GM12878 (cell line): ENCODE measurements at regions not wholly inside any gene's neighbourhood (a gene's known extent, or its start where the extent isn't known, plus 50 kb on each side); places are given as distances from the start of the nearest gene placed in this dataset.

Experiments
- ATAC-seq: fragments of 200-7000 bp; cut with Tn5 transposase; 3 replicates; pipeline ENCODE4 v1.9.1; 2020; ENCODE audit warnings: mild to moderate bottlenecking, moderate library complexity
- BruUV-seq: library from RNA; stranded (reverse); fragments of 400-500 nt; replicated peaks from 2 replicates; lab custom pipeline; 2021; lab: Mats Ljungman, UMichigan
- CTCF ChIA-PET: fragments of 300-600 bp; sonication (Branson Sonifier 250); formaldehyde crosslinking; extraction: SDS; loops from one replicate; lab custom pipeline; 2021; ENCODE audit warnings: inconsistent platforms; lab: Yijun Ruan, JAX
- POLR2A ChIA-PET: fragments of 350-600 bp; formaldehyde crosslinking; extraction: SDS; loops from one replicate; lab custom pipeline; 2021; ENCODE audit warnings: inconsistent platforms; lab: Charles Lee
- RAD21 ChIA-PET: fragments of 300-600 bp; sonication (Branson Sonifier 250); formaldehyde crosslinking; loops from one replicate; lab custom pipeline; 2023; ENCODE audit warnings: antibody characterized with exemption; ENCODE audit not compliant: unreplicated experiment; lab: Charles Lee
- SMC1A ChIA-PET: fragments of 300-600 bp; sonication (Branson Sonifier 250); formaldehyde crosslinking; loops from one replicate; lab custom pipeline; 2023; ENCODE audit not compliant: unreplicated experiment, uncharacterized antibody; lab: Charles Lee
- DNase-seq: peaks from one replicate; pipeline ENCODE4 v3.0.0-alpha.2; 2011; ENCODE audit warnings: low read depth, low spot score
- FAIRE-seq: peaks from 3 replicates; lab custom pipeline; 2011; peaks lifted over from hg19 to GRCh38; lab: Jason Lieb, UNC
- H2AFZ ChIP-seq: 2 replicates; pipeline ENCODE4 v1.6.0; 2011; ENCODE audit warnings: low read depth, low read length, control low read depth; ENCODE audit not compliant: control insufficient read depth
- H3K27ac ChIP-seq: 2 replicates; pipeline ENCODE4 v1.5.1; 2011; ENCODE audit warnings: control low read depth; ENCODE audit not compliant: control insufficient read depth, insufficient read depth
- H3K27me3 ChIP-seq, 2 experiments: replicated peaks in 1 of 2; 2 replicates each; pipeline versions ENCODE4 v1.6.0 to v1.6.1; 2011; ENCODE audit warnings: low read length in 1 of 2; ENCODE audit not compliant: control insufficient read depth in 2 of 2, insufficient read depth in 2 of 2
- H3K36me3 ChIP-seq, 2 experiments: 2 replicates each; pipeline ENCODE4 v1.5.1; 2011; ENCODE audit warnings: low read length in 1 of 2; ENCODE audit not compliant: control insufficient read depth in 2 of 2, insufficient read depth in 2 of 2
- H3K4me1 ChIP-seq: 2 replicates; pipeline ENCODE4 v1.6.1; 2011; ENCODE audit warnings: mild to moderate bottlenecking, low read length, moderate library complexity, mixed read lengths; ENCODE audit not compliant: control insufficient read depth, insufficient read depth
- H3K4me2 ChIP-seq: 2 replicates; pipeline ENCODE4 v1.6.0; 2011; ENCODE audit warnings: control low read depth; ENCODE audit not compliant: control insufficient read depth, insufficient read depth
- H3K4me3 ChIP-seq: fragments of 200-600 bp; sonication (generic); 2 replicates; pipeline ENCODE4 v1.5.1; 2016
- H3K79me2 ChIP-seq: 2 replicates; pipeline ENCODE4 v1.6.0; 2011; ENCODE audit warnings: low read length; ENCODE audit not compliant: control insufficient read depth, insufficient read depth
- H3K9ac ChIP-seq: 2 replicates; pipeline ENCODE4 v1.8.0; 2011; ENCODE audit warnings: low read length, control low read depth, mixed read lengths; ENCODE audit not compliant: control insufficient read depth, insufficient read depth
- H3K9me3 ChIP-seq: replicated peaks from 3 replicates; pipeline ENCODE4 v1.5.1; 2011; ENCODE audit warnings: mild to moderate bottlenecking, low read length; ENCODE audit not compliant: control insufficient read depth, insufficient read depth
- H4K20me1 ChIP-seq: 2 replicates; pipeline ENCODE4 v1.6.0; 2011; ENCODE audit not compliant: control insufficient read depth, insufficient read depth
- E2F8 ChIP-seq: fragments of 450-650 bp; IDR thresholded peaks from 2 replicates; pipeline ENCODE4 v1.6.1; 2018; ENCODE audit warnings: mild to moderate bottlenecking, low read depth, moderate library complexity; ENCODE audit not compliant: partially characterized antibody
- FOS ChIP-seq: IDR thresholded peaks from 3 replicates; pipeline ENCODE4 v1.6.1; 2011; ENCODE audit warnings: borderline replicate concordance; ENCODE audit not compliant: insufficient read length; ENCODE audit errors: extremely low read depth
- IRF5 ChIP-seq: fragments of 450-650 bp; IDR thresholded peaks from 2 replicates; pipeline ENCODE4 v1.6.1; 2017; ENCODE audit warnings: borderline replicate concordance
- KAT2A ChIP-seq: conservative IDR thresholded peaks from 2 replicates; pipeline ENCODE4 v1.6.1; 2011; ENCODE audit warnings: low read depth, low read length; ENCODE audit not compliant: control insufficient read depth
- MAX ChIP-seq: IDR thresholded peaks from 2 replicates; pipeline ENCODE4 v1.6.1; 2012; ENCODE audit warnings: low read depth, low read length, improper control_type of control experiment
- NR2C2 ChIP-seq: IDR thresholded peaks from 2 replicates; pipeline ENCODE4 v1.6.1; 2011; ENCODE audit warnings: borderline replicate concordance, low read depth; ENCODE audit not compliant: control insufficient read depth, insufficient read length
- RBBP5 ChIP-seq: fragments of 200-600 bp; sonication (generic); conservative IDR thresholded peaks from 2 replicates; pipeline ENCODE4 v1.6.1; 2016
- RUNX3 ChIP-seq: IDR thresholded peaks from 2 replicates; pipeline ENCODE4 v1.6.1; 2012; ENCODE audit warnings: low read length, inconsistent platforms
- SKIL ChIP-seq: fragments of 450-650 bp; IDR thresholded peaks from 2 replicates; pipeline ENCODE4 v1.6.1; 2017; ENCODE audit warnings: mild to moderate bottlenecking, low read depth, inconsistent platforms; ENCODE audit not compliant: poor library complexity, severe bottlenecking
- YY1 ChIP-seq: IDR thresholded peaks from 2 replicates; pipeline ENCODE4 v1.6.1; 2011; ENCODE audit warnings: low read depth, mild to moderate bottlenecking, low read length
- WGBS: methylation state at CpG from one replicate; pipeline ENCODE4 v1.1.6; 2016; ENCODE audit warnings: low lambda C conversion rate; ENCODE audit not compliant: insufficient replicate concordance, insufficient coverage; ENCODE audit errors: missing lambda C conversion rate; 5-methylcytosine and 5-hydroxymethylcytosine counted together
- in situ Hi-C: fragments of 300-500 bp; cut with MboI; formaldehyde crosslinking; loops from 9 replicates; pipeline ENCODE4 v1.14.3; 2018; ENCODE audit warnings: mixed read lengths
- intact Hi-C: fragments of 100-400 bp; cut with micrococcal nuclease; formaldehyde crosslinking; loops from one replicate; pipeline ENCODE4 v1.14.2; 2022; ENCODE audit not compliant: unreplicated experiment
- TF ChIP-seq, protein P1 (sequence below): fragments of 450-650 bp; IDR thresholded peaks from 2 replicates; pipeline ENCODE4 v1.6.1; 2018; ENCODE audit warnings: borderline replicate concordance, mild to moderate bottlenecking; ENCODE audit not compliant: partially characterized antibody
- TF ChIP-seq, protein P2 (sequence below): fragments of 450-650 bp; IDR thresholded peaks from 2 replicates; pipeline ENCODE4 v1.6.1; 2017; ENCODE audit warnings: mild to moderate bottlenecking

DNA sequence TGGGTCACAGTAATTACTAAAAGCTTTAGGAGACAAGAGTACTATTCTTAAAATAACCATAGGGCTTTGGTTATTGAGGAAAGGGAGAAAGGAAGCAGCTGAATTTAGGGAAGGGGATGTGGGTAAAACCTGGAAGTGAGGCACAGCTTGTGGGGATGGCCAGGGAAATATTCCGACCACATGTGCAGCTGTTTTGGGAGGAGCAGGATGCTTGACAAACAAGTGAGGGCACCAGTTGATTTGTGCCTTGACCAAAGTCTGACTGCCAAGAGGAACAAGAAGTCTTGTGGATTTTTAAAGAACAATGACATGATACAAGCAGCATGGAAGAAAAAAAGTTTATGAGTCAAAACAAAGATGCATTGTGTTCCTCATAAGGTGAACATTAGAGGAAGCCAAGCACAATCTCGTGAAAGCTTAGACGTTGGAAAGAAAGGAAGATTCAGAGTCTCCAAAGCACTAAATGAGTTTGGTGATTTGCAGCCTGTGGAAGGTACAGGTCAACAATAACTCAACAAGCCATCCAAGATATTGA is 108.5 kb upstream of the GPC6 start:
- Histone ChIP-seq H2AFZ (no peak overlapping the region), H3K79me2 (no peaks in the 10 kb centered on the region), H3K36me3 (no peaks in the 10 kb centered on the region), H3K4me3 (no peak overlapping the region), H3K27me3 (no peaks in the 10 kb centered on the region), H4K20me1 (no peaks in the 10 kb centered on the region), H3K9me3 (no peaks in the 10 kb centered on the region), H3K9ac (no peak overlapping the region), H3K4me2 (no peak overlapping the region), H3K4me1 (no peaks in the 10 kb centered on the region), H3K27ac (no peak overlapping the region)
- ATAC-seq (no peak), DNase-seq (no peak), FAIRE-seq (no peak)
- ChIA-PET POLR2A (no interaction called here), CTCF (interaction anchor here (1.2 to 1.6 kb wide), 2 partner anchors 222 to 545 kb away, joined by 3 to 5 read pairs; no protein-coding TSS in a partner anchor), RAD21 (no interaction called here), SMC1A (interaction anchor here (0.7 kb wide), 2 partner anchors 73 to 82 kb away, joined by 3 read pairs; no protein-coding TSS in a partner anchor)
- TF ChIP-seq, protein P1, sequence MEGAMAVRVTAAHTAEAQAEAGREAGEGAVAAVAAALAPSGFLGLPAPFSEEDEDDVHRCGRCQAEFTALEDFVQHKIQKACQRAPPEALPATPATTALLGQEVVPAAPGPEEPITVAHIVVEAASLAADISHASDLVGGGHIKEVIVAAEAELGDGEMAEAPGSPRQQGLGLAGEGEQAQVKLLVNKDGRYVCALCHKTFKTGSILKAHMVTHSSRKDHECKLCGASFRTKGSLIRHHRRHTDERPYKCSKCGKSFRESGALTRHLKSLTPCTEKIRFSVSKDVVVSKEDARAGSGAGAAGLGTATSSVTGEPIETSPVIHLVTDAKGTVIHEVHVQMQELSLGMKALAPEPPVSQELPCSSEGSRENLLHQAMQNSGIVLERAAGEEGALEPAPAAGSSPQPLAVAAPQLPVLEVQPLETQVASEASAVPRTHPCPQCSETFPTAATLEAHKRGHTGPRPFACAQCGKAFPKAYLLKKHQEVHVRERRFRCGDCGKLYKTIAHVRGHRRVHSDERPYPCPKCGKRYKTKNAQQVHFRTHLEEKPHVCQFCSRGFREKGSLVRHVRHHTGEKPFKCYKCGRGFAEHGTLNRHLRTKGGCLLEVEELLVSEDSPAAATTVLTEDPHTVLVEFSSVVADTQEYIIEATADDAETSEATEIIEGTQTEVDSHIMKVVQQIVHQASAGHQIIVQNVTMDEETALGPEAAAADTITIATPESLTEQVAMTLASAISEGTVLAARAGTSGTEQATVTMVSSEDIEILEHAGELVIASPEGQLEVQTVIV, result no peak
- no peak for TF ChIP-seq RUNX3
- no peak for TF ChIP-seq FOS
- no peak for TF ChIP-seq RBBP5
- TF ChIP-seq YY1, result no peak
- TF ChIP-seq E2F8, result no peak
- TF ChIP-seq, protein P2, sequence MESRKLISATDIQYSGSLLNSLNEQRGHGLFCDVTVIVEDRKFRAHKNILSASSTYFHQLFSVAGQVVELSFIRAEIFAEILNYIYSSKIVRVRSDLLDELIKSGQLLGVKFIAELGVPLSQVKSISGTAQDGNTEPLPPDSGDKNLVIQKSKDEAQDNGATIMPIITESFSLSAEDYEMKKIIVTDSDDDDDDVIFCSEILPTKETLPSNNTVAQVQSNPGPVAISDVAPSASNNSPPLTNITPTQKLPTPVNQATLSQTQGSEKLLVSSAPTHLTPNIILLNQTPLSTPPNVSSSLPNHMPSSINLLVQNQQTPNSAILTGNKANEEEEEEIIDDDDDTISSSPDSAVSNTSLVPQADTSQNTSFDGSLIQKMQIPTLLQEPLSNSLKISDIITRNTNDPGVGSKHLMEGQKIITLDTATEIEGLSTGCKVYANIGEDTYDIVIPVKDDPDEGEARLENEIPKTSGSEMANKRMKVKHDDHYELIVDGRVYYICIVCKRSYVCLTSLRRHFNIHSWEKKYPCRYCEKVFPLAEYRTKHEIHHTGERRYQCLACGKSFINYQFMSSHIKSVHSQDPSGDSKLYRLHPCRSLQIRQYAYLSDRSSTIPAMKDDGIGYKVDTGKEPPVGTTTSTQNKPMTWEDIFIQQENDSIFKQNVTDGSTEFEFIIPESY, result no peak
- no peak for TF ChIP-seq NR2C2
- no peak for TF ChIP-seq MAX
- TF ChIP-seq SKIL, result no peak
- no peak for TF ChIP-seq KAT2A
- TF ChIP-seq IRF5, result no peak
- intact Hi-C loops, result no loop called here
- 0% methylated on average over 3 of the region's 3 CpGs for WGBS
- in situ Hi-C loops, result no loop called here
- BruUV-seq, result no TSS peak
